Glomerular visceral epithelial cell (primary cell): ENCODE measurements at regions not wholly inside any gene's neighbourhood (a gene's known extent, or its start where the extent isn't known, plus 50 kb on each side); places are given as distances from the start of the nearest gene placed in this dataset.
A peak's percentile ranks its signal among the peaks of the same experiment; 100 is the strongest.
"Not testable (repeated sequence)": the region's sequence is repeated elsewhere in the genome, so short reads cannot be mapped to it uniquely, and the experiment has no call there.

Experiments used
- DNase-seq: peaks from one replicate; pipeline ENCODE4 v3.0.0-alpha.2; 2016; ENCODE audit errors: extremely low spot score

- DNase-seq, result no peak
Measured at GRCh38 chr1:172918478-172918877, 132.3 kb downstream of the TNFSF18 start.

GRCh38 chr1:172926070-172926469 lies 124.7 kb downstream of the TNFSF18 start:
- no peak for DNase-seq

GRCh38 chr1:172928412-172928811 lies 122.3 kb downstream of the TNFSF18 start:
- DNase-seq, result peak; percentile 39

- no peak for DNase-seq
Measured at GRCh38 chr1:172929006-172929405, 121.7 kb downstream of the TNFSF18 start.

GRCh38 chr1:172930142-172930541 lies 120.6 kb downstream of the TNFSF18 start:
- no peak for DNase-seq

- no peak for DNase-seq
Measured at GRCh38 chr1:172931340-172931739, 119.4 kb downstream of the TNFSF18 start.

GRCh38 chr1:172931761-172932160 lies 119.0 kb downstream of the TNFSF18 start:
- no peak for DNase-seq

GRCh38 chr1:172932981-172933380 lies 117.8 kb downstream of the TNFSF18 start:
- DNase-seq, result no peak

GRCh38 chr1:172934417-172934762 lies 116.4 kb downstream of the TNFSF18 start:
- DNase-seq, result no peak

GRCh38 chr1:172935062-172935592 lies 115.6 kb downstream of the TNFSF18 start:
- no peak for DNase-seq

- no peak for DNase-seq
Measured at GRCh38 chr1:172936088-172936645, 114.6 kb downstream of the TNFSF18 start.

- DNase-seq, result no peak
Measured at GRCh38 chr1:172938681-172939080, 112.1 kb downstream of the TNFSF18 start.

- no peak for DNase-seq
Measured at GRCh38 chr1:172939475-172939874, 111.3 kb downstream of the TNFSF18 start.

GRCh38 chr1:172940174-172940855 lies 110.4 kb downstream of the TNFSF18 start:
- no peak for DNase-seq

GRCh38 chr1:172941471-172941870 lies 109.3 kb downstream of the TNFSF18 start:
- DNase-seq, result no peak

GRCh38 chr1:172941945-172942344 lies 108.8 kb downstream of the TNFSF18 start:
- no peak for DNase-seq

- DNase-seq, result not testable (repeated sequence)
Measured at GRCh38 chr1:172943138-172943537, 107.6 kb downstream of the TNFSF18 start.

GRCh38 chr1:172944931-172945330 lies 105.8 kb downstream of the TNFSF18 start:
- no peak for DNase-seq

- DNase-seq, result peak; percentile 35
Measured at GRCh38 chr1:172946814-172947507, 103.8 kb downstream of the TNFSF18 start.

- peak; percentile 82 for DNase-seq
Measured at GRCh38 chr1:172948457-172948856, 102.3 kb downstream of the TNFSF18 start.

GRCh38 chr1:172949096-172949495 lies 101.6 kb downstream of the TNFSF18 start:
- no peak for DNase-seq

GRCh38 chr1:172950528-172950927 lies 100.2 kb downstream of the TNFSF18 start:
- no peak for DNase-seq
